ENCODE measurements at regions not wholly inside any gene's neighbourhood (a gene's known extent, or its start where the extent isn't known, plus 50 kb on each side); places are given as distances from the start of the nearest gene placed in this dataset.

DNA sequence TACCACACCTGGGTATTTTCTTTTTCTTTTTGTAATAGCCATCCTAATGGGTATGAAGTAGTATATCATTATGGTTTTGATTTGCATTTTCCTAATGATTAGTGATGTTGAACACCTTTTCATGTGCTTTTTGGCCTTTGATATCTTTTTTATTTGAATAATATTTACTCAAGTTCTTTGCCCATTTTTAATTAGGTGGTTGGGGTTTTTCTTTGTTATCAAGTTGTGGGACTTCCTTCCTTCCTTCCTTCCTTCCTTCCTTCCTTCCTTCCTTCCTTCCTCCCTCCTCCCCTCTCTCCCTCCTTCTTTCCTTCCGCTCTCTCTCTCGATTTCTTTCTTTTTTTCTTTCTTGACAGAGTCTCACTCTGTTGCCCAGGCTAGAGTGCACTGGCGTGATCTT is 75.0 kb upstream of the PDGFD start:
- no peak for TF ChIP-seq CTCF (IDR thresholded peaks at IDR 0.05 in 8 of 11, conservative IDR thresholded peaks at IDR 0.05 in 3 of 11)
- TF ChIP-seq POLR2A (IDR thresholded peaks at IDR 0.05): no peak
